OCI-LY3 (cell line): ENCODE measurements at regions not wholly inside any gene's neighbourhood (a gene's known extent, or its start where the extent isn't known, plus 50 kb on each side); places are given as distances from the start of the nearest gene placed in this dataset.

ENCODE experiments used
- CTCF ChIP-seq: fragments of 200-600, 300-600 bp; sonication (generic); IDR thresholded peaks from 2 replicates; pipeline ENCODE4 v1.5.1; 2014; ENCODE audit warnings: antibody characterized with exemption, low read length, low read depth
- EZH2phosphoT487 ChIP-seq: fragments of 200-600 bp; shearing (Covaris generic); IDR thresholded peaks from 2 replicates; pipeline ENCODE4 v1.6.1; 2018; ENCODE audit warnings: antibody characterized with exemption, mixed run types, low read depth

GRCh38 chr6:14736554-14736953, 509.3 kb upstream of the JARID2 start:
- TF ChIP-seq CTCF (no peak), EZH2phosphoT487 (no peak)
